ENCODE measurements at regions not wholly inside any gene's neighbourhood (a gene's known extent, or its start where the extent isn't known, plus 50 kb on each side); places are given as distances from the start of the nearest gene placed in this dataset.

GRCh38 chr15:95009635-95010034 is 778.3 kb downstream of the MCTP2 start:
- TF ChIP-seq, protein P1, sequence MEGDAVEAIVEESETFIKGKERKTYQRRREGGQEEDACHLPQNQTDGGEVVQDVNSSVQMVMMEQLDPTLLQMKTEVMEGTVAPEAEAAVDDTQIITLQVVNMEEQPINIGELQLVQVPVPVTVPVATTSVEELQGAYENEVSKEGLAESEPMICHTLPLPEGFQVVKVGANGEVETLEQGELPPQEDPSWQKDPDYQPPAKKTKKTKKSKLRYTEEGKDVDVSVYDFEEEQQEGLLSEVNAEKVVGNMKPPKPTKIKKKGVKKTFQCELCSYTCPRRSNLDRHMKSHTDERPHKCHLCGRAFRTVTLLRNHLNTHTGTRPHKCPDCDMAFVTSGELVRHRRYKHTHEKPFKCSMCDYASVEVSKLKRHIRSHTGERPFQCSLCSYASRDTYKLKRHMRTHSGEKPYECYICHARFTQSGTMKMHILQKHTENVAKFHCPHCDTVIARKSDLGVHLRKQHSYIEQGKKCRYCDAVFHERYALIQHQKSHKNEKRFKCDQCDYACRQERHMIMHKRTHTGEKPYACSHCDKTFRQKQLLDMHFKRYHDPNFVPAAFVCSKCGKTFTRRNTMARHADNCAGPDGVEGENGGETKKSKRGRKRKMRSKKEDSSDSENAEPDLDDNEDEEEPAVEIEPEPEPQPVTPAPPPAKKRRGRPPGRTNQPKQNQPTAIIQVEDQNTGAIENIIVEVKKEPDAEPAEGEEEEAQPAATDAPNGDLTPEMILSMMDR (conservative IDR thresholded peaks at IDR 0.05 in 1 of 2, IDR thresholded peaks at IDR 0.05 in 1 of 2; ENCODE audit: low read depth in 1 of 2, low read length in 2 of 2): no peak
- no peak for TF ChIP-seq EZH2 (IDR thresholded peaks at IDR 0.05; ENCODE audit: low read length, missing control alignments)

Measured in fibroblast of lung (primary cell).